ENCODE measurements at regions not wholly inside any gene's neighbourhood (a gene's known extent, or its start where the extent isn't known, plus 50 kb on each side); places are given as distances from the start of the nearest gene placed in this dataset.
A peak's percentile ranks its signal among the peaks of the same experiment; 100 is the strongest.

DNA sequence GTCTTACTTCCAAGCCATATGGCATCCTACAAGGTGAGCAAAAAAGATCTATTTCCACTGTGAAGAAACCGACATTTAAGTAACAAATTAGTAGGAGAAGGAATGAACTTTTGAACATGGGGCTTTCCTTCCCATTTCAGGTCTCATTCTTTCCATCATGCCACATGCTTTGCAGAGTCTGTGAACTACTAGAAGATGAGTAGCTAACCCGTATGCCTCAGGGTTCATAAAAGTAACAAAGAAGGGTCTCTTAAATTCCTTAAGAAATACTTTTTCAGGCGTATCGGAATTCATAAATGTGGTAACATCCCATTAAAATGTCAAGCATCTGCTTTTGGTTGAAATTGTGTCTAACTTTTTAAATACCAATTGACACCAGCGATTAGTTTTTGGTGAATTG lies 81.3 kb upstream of the TNS3 start:
- H3K27me3 Mint-ChIP-seq: no peaks in the 10 kb centered on the region
- no peak for DNase-seq
- ATAC-seq: no peak
- no peak overlapping the region for H3K27ac Mint-ChIP-seq
- no peaks in the 10 kb centered on the region for H3K36me3 Mint-ChIP-seq (ENCODE audit: low read depth)
- H3K4me1 Mint-ChIP-seq: peaks cover 2% of the 10 kb centered on the region
- H3K4me3 Mint-ChIP-seq: no peak overlapping the region
- H3K9me3 Mint-ChIP-seq: no peaks in the 10 kb centered on the region

DNA sequence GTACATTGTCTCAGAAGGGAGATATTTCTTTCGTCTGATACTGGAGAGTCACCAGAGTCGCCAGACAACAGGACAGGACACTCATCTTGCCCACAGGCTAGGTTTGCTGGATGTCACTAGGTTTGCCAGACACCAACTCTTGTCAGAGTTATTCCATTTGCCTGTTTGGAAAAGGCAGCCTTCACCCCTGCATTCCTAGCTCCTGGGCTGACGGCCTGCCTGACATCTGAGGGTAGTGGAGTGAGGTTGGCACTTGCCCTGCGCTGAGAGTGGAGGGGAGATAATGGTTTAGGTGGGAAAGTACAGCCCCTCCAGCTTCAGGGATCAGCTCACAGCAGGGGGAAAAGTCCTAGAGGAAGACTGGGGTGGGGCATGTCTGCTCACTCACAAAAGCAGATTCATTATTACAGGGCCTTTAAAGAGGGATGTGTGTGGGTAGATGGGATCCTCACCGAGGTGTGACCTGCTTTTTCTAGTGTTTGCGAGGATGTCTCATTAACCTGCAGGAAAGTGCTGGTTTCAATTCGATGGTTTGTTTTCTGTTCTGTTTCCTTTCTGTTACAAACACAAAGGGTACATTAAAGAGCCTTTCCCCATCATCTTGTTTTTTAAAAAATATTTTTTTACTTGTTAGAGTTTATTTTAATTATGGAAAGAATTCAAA lies 79.3 kb upstream of the TNS3 start:
- no peak for ATAC-seq

DNA sequence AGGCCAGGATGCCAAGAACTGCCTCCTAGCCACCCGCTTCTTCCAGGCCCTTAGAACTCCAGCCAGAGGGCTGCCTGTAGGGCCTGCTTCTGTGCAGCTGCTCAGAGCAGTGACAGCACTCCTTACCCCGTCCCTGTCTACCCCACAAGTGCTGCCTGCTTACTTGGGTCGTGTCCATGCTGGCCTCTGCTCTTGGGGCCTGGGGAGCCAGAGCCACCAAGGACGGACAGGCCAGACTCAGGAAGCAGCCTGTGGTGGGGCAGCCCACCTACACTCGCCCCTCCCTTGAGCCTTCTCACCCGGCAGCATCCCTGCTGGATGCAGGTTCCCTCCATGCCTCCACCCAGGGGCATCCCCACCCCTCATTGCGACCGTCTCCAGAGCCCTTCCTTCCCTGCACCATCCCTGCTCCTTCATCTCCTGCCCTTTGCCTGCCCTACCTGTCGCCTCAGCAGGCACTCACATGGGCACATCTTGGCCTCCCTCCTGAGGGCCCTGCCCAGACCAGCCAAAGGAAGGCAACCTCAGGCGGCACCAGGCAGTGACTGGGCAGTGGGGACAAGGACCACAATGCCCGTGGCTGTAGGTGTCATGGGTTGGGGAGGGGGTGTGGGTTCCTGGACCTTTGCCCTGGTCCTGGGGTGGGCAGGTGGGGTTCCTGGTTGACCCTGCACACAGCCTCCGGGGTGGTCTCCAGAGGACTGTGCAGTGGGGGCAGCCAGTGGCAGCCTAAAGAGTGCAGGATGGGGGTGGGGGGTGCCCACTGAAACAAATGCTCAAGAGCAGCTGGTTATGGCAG lies 78.0 kb upstream of the TNS3 start:
- DNase-seq (no peak), ATAC-seq (peak; percentile 28)
- Mint-ChIP-seq H3K36me3 (ENCODE audit: low read depth) (no peaks in the 10 kb centered on the region), H3K27me3 (no peaks in the 10 kb centered on the region), H3K4me1 (peaks cover 2% of the 10 kb centered on the region), H3K4me3 (no peak overlapping the region), H3K9me3 (no peaks in the 10 kb centered on the region), H3K27ac (no peak overlapping the region)

More for the DNA sequence above, 79.3 kb upstream of the TNS3 start:
- Mint-ChIP-seq H3K4me3 (no peak overlapping the region), H3K36me3 (ENCODE audit: low read depth) (no peaks in the 10 kb centered on the region), H3K9me3 (no peaks in the 10 kb centered on the region), H3K27ac (peak overlapping the region; percentile 40), H3K27me3 (no peaks in the 10 kb centered on the region), H3K4me1 (peaks cover 2% of the 10 kb centered on the region)
- DNase-seq: no peak

DNA sequence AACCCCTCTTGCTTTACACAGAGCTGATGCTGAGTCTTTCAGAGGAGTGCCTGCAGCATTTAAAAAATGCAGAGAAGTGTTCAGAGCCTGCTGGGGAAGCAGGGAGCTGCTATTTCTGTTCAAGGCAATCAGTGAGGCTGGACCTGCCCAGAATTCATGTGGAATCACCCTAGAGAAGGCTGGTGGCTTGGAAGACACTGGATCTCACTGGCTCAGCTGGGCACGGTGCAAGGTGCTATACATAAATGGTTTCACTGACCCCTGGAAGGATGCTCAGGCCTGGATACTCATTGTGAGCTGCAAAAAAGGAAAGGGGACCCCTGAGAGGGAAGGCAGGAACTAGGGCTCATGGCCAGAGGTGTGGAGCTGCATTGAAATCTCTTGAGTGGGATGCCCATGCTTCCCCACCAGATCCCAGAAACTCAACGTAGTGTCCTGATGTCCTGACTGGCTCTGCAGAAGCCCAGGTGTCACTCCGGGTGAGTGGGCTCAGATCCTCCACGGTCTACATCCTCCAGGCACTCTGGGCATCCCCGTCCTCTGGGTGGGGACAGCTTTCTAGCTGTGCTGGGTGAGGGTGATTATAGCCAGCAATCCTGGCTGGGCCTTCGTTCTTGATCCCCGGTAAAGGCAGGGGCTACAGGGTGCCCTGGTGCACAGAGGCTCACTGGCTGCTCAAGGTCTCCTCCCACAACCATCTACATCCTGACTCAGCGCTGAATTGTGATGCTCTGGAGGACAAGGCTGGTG lies 77.2 kb upstream of the TNS3 start:
- Mint-ChIP-seq H3K27me3 (no peaks in the 10 kb centered on the region), H3K4me3 (no peak overlapping the region), H3K9me3 (no peaks in the 10 kb centered on the region), H3K4me1 (peaks cover 2% of the 10 kb centered on the region), H3K27ac (no peak overlapping the region), H3K36me3 (ENCODE audit: low read depth) (no peaks in the 10 kb centered on the region)
- no peak for DNase-seq
- no peak for ATAC-seq

DNA sequence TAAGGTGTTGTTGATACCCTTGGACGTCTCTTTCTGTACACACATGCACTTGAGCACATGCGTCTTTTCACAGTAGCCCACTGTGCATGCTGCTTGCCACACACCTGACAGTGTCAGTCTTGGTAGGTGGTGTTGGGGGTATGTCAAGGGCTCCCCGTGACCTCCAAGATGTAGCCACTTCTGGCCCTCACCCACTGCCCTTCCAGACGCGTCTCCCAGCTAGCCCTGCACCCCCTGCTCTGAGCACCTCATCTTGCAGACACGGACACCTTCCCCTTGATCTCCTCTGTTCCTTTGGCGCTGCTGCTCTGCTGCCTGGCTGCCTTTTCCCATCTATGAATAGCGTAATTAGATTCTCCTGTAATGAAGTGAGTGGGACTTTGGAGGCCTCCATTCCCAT lies 75.2 kb upstream of the TNS3 start:
- ATAC-seq (no peak), DNase-seq (no peak)
- Mint-ChIP-seq H3K9me3 (no peaks in the 10 kb centered on the region), H3K4me3 (no peak overlapping the region), H3K36me3 (ENCODE audit: low read depth) (no peaks in the 10 kb centered on the region), H3K27me3 (no peaks in the 10 kb centered on the region), H3K27ac (no peak overlapping the region), H3K4me1 (peaks cover 2% of the 10 kb centered on the region)

DNA sequence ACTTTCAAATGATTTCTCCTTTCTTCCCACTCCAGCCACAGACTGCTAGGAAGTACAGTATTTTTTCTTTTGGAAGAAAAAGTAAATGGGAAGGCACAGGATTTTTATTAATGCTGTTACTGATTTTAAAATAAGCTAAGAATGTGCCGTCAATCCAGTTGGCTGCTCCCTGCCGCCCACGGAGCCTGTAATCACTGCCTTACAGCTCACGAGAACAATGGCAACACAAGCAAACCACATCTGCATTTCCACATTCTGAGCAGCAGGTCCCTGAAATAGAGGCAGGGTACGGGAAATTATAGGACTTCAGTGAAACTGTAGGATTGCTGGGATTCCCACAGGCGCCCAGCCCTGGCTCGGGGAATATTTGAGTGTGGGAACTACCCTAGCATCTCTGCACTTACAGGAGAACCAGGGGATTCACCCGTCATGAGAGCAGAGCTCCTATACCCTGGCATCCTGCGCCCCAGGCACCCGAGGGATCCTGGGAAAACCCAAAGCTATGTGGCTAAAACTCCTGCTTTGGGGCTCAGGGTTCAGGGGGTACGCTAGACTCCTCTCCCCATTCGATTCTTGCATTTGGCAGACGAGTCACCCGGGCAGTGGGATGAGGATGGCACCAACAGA lies 72.9 kb upstream of the TNS3 start:
- Mint-ChIP-seq H3K9me3 (no peaks in the 10 kb centered on the region), H3K4me3 (no peak overlapping the region), H3K27me3 (no peaks in the 10 kb centered on the region), H3K27ac (no peak overlapping the region), H3K4me1 (no peaks in the 10 kb centered on the region), H3K36me3 (ENCODE audit: low read depth) (no peaks in the 10 kb centered on the region)
- DNase-seq (no peak), ATAC-seq (no peak)

DNA sequence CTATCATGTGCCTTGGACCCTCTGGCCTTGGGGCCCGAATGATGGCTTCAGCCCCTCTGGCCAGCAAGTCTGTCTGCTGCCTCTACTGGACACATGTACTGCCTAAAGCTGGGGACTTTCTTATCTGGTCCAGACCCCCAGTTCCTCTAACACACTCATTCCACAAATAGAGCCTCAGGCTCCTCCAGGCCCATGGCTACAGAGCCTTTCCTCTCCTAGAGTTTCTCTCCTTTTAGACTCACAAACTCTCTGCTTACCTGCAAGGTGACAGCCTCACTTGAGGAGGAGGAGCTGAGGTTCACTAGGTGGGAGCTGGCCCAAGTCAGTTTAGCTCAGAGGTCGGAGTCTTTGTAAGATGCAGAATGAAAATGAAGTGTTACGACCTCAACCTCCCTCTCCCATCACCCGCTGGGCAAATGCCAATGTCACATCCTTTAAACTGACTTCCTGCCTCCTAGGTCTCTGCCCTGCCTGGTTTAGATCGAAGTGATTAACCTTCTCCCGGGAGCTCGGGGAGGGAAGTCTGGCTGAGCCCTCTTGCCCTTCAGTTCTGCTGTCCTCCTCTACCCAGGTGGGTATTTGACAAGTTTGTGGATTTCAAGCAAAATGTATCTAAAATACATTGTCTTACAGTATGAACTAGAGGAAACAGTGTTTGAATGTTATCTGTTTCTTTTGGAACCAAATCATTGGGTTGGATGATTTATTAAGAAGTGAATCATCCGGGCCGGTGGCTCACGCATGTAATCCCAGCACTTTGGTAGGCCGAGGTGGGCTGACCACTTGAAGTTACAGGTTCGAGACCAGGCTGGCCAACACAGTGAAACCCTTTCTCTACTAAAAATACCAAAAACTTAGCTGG lies 71.9 kb upstream of the TNS3 start:
- H3K36me3 Mint-ChIP-seq (ENCODE audit: low read depth): no peaks in the 10 kb centered on the region
- no peak for ATAC-seq
- H3K4me3 Mint-ChIP-seq: no peak overlapping the region
- H3K9me3 Mint-ChIP-seq: no peaks in the 10 kb centered on the region
- no peak overlapping the region for H3K27ac Mint-ChIP-seq
- no peaks in the 10 kb centered on the region for H3K4me1 Mint-ChIP-seq
- H3K27me3 Mint-ChIP-seq: no peaks in the 10 kb centered on the region
- DNase-seq: no peak

DNA sequence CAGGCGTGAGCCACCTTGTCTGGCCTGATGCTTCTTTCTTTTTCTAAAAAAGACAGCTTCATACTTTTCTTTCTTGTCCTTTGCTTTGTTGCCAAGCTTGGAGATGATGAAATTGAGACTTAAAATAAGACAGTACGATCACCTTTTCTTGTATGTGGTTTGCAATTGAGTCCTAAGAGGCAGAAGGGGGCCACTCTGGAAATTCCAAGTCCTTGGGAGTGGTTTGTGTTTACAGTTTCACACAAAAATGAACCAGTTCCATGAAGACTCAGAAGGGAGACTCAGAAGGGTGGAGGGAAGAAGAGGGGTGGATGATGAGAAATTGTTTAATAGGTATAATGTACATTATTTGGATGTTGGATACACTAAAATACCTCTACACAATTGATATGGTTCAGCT lies 70.7 kb upstream of the TNS3 start:
- DNase-seq: no peak
- H3K36me3 Mint-ChIP-seq (ENCODE audit: low read depth): no peaks in the 10 kb centered on the region
- no peak overlapping the region for H3K27ac Mint-ChIP-seq
- no peak overlapping the region for H3K4me3 Mint-ChIP-seq
- ATAC-seq: no peak
- H3K4me1 Mint-ChIP-seq: peaks cover 8% of the 10 kb centered on the region
- H3K27me3 Mint-ChIP-seq: no peaks in the 10 kb centered on the region
- no peaks in the 10 kb centered on the region for H3K9me3 Mint-ChIP-seq

DNA sequence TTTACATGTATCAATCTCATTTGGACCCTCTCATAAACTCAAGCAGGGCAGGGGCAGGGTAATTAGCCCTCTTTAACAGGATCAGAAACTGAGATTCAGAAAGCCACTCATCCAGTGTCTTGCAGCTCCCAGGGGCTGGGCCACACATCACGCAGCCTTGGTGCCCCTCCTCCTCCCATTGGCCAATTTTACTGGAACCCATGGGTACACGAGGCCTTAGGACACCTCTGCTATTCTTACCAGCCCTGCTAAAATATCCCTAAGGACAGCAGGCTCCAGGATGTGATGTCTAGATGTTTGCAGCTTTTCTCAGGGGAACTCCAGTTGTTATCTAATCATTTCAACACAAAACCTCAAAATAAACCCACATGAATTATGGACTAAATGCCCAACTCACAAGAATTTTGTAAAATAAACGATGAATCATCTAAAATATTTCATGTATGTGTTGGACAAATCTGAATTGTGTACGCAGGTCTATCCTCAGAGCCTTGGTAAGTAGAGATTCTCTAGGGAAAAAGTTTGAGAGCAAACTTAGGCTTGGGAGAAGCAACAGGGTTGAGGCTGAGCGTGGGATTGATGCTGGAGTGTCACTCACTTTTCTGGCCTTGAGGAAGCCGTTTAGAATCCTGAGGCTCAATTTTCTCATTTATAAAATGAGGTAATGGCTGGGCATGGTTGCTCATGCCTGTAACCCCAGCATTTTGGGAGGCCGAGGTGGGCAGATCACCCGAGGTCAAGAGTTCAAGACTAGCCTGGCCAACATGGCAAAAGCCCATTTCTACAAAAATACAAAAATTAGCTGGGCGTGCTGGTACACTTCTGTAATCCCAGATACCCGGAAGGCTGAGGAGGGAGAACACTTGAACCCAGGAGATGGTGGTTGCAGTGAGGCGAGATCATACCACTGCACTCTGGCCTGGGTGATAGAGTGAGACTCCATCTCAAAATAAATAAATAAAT lies 69.7 kb upstream of the TNS3 start:
- Mint-ChIP-seq H3K9me3 (no peaks in the 10 kb centered on the region), H3K36me3 (ENCODE audit: low read depth) (no peaks in the 10 kb centered on the region), H3K4me1 (peaks cover 17% of the 10 kb centered on the region), H3K27ac (no peak overlapping the region), H3K4me3 (no peak overlapping the region), H3K27me3 (no peaks in the 10 kb centered on the region)
- ATAC-seq (no peak), DNase-seq (no peak)

DNA sequence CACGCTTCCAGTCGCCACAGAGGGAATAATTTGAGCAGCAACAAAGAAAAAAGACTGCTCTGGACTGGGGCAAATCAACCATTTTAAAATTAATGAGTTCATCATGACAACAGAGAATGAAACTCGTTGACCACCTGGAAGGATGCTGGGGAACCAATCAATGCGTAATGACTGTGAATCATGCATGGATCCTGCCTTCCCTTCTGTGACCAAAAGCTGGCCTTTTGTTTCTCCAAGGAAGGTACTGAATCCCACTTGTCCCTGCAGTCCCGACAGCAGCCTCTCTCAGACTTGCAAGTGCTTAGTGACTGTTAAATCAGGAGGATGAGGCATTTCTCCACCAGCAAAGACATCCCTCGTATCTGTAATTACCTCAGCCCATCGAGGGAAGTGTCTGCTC lies 68.0 kb upstream of the TNS3 start:
- no peak overlapping the region for H3K4me3 Mint-ChIP-seq
- no peaks in the 10 kb centered on the region for H3K36me3 Mint-ChIP-seq (ENCODE audit: low read depth)
- H3K4me1 Mint-ChIP-seq: peaks cover 20% of the 10 kb centered on the region

DNA sequence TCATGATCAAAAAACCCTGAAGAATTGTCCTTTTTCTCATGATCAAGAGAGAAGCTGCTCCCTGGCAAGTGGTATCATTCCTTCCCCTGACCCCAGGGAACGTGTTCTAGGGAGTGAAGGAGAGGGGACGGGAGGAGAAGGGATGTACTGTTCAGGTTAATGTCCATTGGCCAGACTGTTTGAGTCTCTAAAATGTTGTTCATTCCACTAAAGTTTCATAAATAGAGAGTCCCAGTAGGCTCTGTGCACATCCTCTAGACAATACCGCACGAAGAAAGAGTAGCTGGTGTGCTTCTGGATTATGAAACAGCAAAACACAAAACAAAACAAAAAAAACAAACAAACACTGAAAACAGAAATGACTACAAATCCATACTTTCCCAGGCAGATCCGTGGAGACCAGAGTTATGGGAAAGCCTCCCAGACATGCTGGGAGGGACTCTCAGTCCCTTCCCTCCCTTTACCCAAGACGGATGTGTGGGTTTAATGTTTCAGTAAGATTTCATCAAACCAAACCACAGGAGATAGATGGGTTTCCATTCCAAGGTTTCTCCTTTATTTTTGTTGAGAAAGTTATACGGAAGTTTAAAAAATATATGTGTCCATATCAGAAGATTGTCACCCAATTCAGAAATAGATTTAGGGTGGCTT lies 66.5 kb upstream of the TNS3 start:
- DNase-seq (no peak), ATAC-seq (no peak)
- peaks cover 2% of the 10 kb centered on the region for H3K36me3 Mint-ChIP-seq (ENCODE audit: low read depth)
- peaks cover 5% of the 10 kb centered on the region for H3K9me3 Mint-ChIP-seq
- H3K4me3 Mint-ChIP-seq: no peak overlapping the region
- H3K27me3 Mint-ChIP-seq: no peaks in the 10 kb centered on the region
- no peak overlapping the region for H3K27ac Mint-ChIP-seq
- H3K4me1 Mint-ChIP-seq: peaks cover 20% of the 10 kb centered on the region

More for the DNA sequence above, 68.0 kb upstream of the TNS3 start:
- Mint-ChIP-seq H3K27ac (no peak overlapping the region), H3K27me3 (no peaks in the 10 kb centered on the region), H3K9me3 (no peaks in the 10 kb centered on the region)
- ATAC-seq (no peak), DNase-seq (no peak)

DNA sequence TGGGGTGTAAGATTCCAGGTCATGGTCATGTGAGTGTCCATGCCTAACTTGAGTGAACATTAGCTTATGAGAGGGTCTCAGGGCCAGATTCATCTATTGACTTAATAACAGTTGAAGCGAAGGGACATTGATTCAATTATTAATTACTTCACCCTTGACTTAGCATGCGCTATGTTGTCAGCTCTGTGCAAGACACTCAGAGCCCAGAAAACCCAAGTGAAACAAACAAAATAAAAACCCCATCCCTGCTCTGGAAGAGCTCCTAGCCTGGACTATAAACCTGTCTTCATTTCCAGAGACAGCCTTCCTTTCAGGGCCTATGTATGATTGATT lies 66.0 kb upstream of the TNS3 start:
- peaks cover 6% of the 10 kb centered on the region for H3K9me3 Mint-ChIP-seq
- no peaks in the 10 kb centered on the region for H3K27me3 Mint-ChIP-seq
- peaks cover 2% of the 10 kb centered on the region for H3K36me3 Mint-ChIP-seq (ENCODE audit: low read depth)
- DNase-seq (no peak), ATAC-seq (no peak)
- no peak overlapping the region for H3K4me3 Mint-ChIP-seq
- peaks cover 20% of the 10 kb centered on the region for H3K4me1 Mint-ChIP-seq
- H3K27ac Mint-ChIP-seq: no peak overlapping the region
